DOHH2 (cell line): ENCODE measurements at regions not wholly inside any gene's neighbourhood (a gene's known extent, or its start where the extent isn't known, plus 50 kb on each side); places are given as distances from the start of the nearest gene placed in this dataset.

Experiments
- H3F3A ChIP-seq: fragments of 200-600 bp; sonication (generic), shearing (Covaris generic); 2 replicates; pipeline ENCODE4 v1.6.0; 2016; ENCODE audit warnings: antibody characterized with exemption, mild to moderate bottlenecking; ENCODE audit not compliant: control insufficient read depth, insufficient read depth
- H3K27ac ChIP-seq: fragments of 200-600 bp; sonication (generic); 2 replicates; pipeline ENCODE4 v1.5.1; 2014; ENCODE audit warnings: low read depth, mild to moderate bottlenecking, low read length, moderate library complexity
- H3K27me3 ChIP-seq: fragments of 200-600 bp; sonication (generic); 2 replicates; pipeline ENCODE4 v1.6.1; 2014; ENCODE audit warnings: mild to moderate bottlenecking, low read length, mixed read lengths; ENCODE audit not compliant: control insufficient read depth
- H3K36me3 ChIP-seq: fragments of 200-600 bp; sonication (generic); 2 replicates; pipeline ENCODE4 v1.6.1; 2014; ENCODE audit warnings: mild to moderate bottlenecking, low read length, moderate library complexity, mixed read lengths; ENCODE audit not compliant: control insufficient read depth
- H3K4me1 ChIP-seq: fragments of 200-600 bp; sonication (generic); 2 replicates; pipeline ENCODE4 v1.6.1; 2014; ENCODE audit warnings: mild to moderate bottlenecking, low read length, mixed read lengths; ENCODE audit not compliant: control insufficient read depth
- H3K4me2 ChIP-seq: fragments of 200-600 bp; sonication (generic); 2 replicates; pipeline ENCODE4 v1.6.0; 2014; ENCODE audit warnings: mild to moderate bottlenecking, low read length, moderate library complexity
- H3K4me3 ChIP-seq: fragments of 200-600 bp; sonication (generic); 2 replicates; pipeline ENCODE4 v1.5.1; 2014; ENCODE audit warnings: mild to moderate bottlenecking, low read length, mixed read lengths
- H3K79me2 ChIP-seq: fragments of 200-600 bp; sonication (generic); 2 replicates; pipeline ENCODE4 v1.6.1; 2014; ENCODE audit warnings: mild to moderate bottlenecking, low read length, mixed read lengths; ENCODE audit not compliant: control insufficient read depth
- H3K9me2 ChIP-seq: fragments of 200-600 bp; sonication (generic); replicated peaks from 2 replicates; pipeline ENCODE4 v1.6.1; 2014; ENCODE audit warnings: mild to moderate bottlenecking, low read length, mixed read lengths; ENCODE audit not compliant: control insufficient read depth
- H3K9me3 ChIP-seq: fragments of 200-600 bp; sonication (generic); 2 replicates; pipeline ENCODE4 v1.6.1; 2014; ENCODE audit warnings: antibody characterized with exemption, low read length, mixed read lengths; ENCODE audit not compliant: control insufficient read depth, insufficient read depth
- H4K20me1 ChIP-seq: fragments of 200-600 bp; sonication (generic); 2 replicates; pipeline ENCODE4 v1.6.0; 2014; ENCODE audit warnings: low read depth, mild to moderate bottlenecking, antibody characterized with exemption, low read length, moderate library complexity; ENCODE audit not compliant: control insufficient read depth, insufficient read depth
- CTCF ChIP-seq: fragments of 200-600 bp; sonication (generic); IDR thresholded peaks from one replicate; pipeline ENCODE4 v1.5.1; 2014; ENCODE audit warnings: antibody characterized with exemption, mild to moderate bottlenecking, low read depth, low read length; ENCODE audit not compliant: poor library complexity, severe bottlenecking
- EZH2phosphoT487 ChIP-seq: fragments of 200-600 bp; sonication (generic); IDR thresholded peaks from 2 replicates; pipeline ENCODE4 v1.6.1; 2017; ENCODE audit warnings: borderline replicate concordance, mild to moderate bottlenecking, antibody characterized with exemption, low read length, moderate library complexity, mixed read lengths

- no peak overlapping the region for H3K4me2 ChIP-seq
- no peak overlapping the region for H3K4me3 ChIP-seq
- H3K9me3 ChIP-seq: no peaks in the 10 kb centered on the region
- no peaks in the 10 kb centered on the region for H4K20me1 ChIP-seq
- H3K36me3 ChIP-seq: no peaks in the 10 kb centered on the region
- no peaks in the 10 kb centered on the region for H3K4me1 ChIP-seq
- H3K27me3 ChIP-seq: no peaks in the 10 kb centered on the region; the same call in 1 of the 2 replicates
- no peak for TF ChIP-seq CTCF
- TF ChIP-seq EZH2phosphoT487: no peak
- no peaks in the 10 kb centered on the region for H3K79me2 ChIP-seq
- no peak overlapping the region for H3K27ac ChIP-seq
- no peaks in the 10 kb centered on the region for H3F3A ChIP-seq
- H3K9me2 ChIP-seq: no peaks in the 10 kb centered on the region
Observed at GRCh38 chr3:31288641-31289100, 244.1 kb upstream of the STT3B start.

- Histone ChIP-seq H3K79me2 (no peaks in the 10 kb centered on the region), H4K20me1 (no peaks in the 10 kb centered on the region), H3K4me3 (no peak overlapping the region), H3F3A (no peaks in the 10 kb centered on the region), H3K9me3 (no peaks in the 10 kb centered on the region), H3K36me3 (no peaks in the 10 kb centered on the region), H3K27ac (no peak overlapping the region), H3K9me2 (no peaks in the 10 kb centered on the region), H3K4me1 (no peaks in the 10 kb centered on the region), H3K4me2 (no peak overlapping the region), H3K27me3 (no peaks in the 10 kb centered on the region; the same call in 1 of the 2 replicates)
- TF ChIP-seq EZH2phosphoT487 (no peak), CTCF (no peak)
Observed at GRCh38 chr3:31289584-31289983, 243.1 kb upstream of the STT3B start.

GRCh38 chr3:31290046-31290445 lies 242.7 kb upstream of the STT3B start:
- H3K4me2 ChIP-seq: no peak overlapping the region

More at GRCh38 chr3:31290046-31290445, 242.7 kb upstream of the STT3B start:
- H3K9me3 ChIP-seq: no peaks in the 10 kb centered on the region
- H3K4me3 ChIP-seq: no peak overlapping the region
- H4K20me1 ChIP-seq: no peaks in the 10 kb centered on the region
- H3K36me3 ChIP-seq: no peaks in the 10 kb centered on the region
- no peaks in the 10 kb centered on the region for H3K4me1 ChIP-seq
- no peaks in the 10 kb centered on the region for H3K9me2 ChIP-seq
- H3F3A ChIP-seq: no peaks in the 10 kb centered on the region
- TF ChIP-seq CTCF (no peak), EZH2phosphoT487 (no peak)
- H3K27me3 ChIP-seq: no peaks in the 10 kb centered on the region; the same call in 1 of the 2 replicates
- no peak overlapping the region for H3K27ac ChIP-seq
- no peaks in the 10 kb centered on the region for H3K79me2 ChIP-seq
